ENCODE measurements at regions not wholly inside any gene's neighbourhood (a gene's known extent, or its start where the extent isn't known, plus 50 kb on each side); places are given as distances from the start of the nearest gene placed in this dataset.

GRCh38 chr9:8232726-8233125 is 433.1 kb upstream of the DMAC1 start:
- no peaks in the 10 kb centered on the region for H3K79me2 ChIP-seq (ENCODE audit: control insufficient read depth, insufficient read depth, low read length)
- no peak for TF ChIP-seq JUN (IDR thresholded peaks at IDR 0.05; ENCODE audit: borderline replicate concordance, insufficient read depth, insufficient read length, low read depth)
- TF ChIP-seq POLR2AphosphoS5 (IDR thresholded peaks at IDR 0.05; ENCODE audit: insufficient read depth, low read depth, low read length): no peak
- TF ChIP-seq MAX (IDR thresholded peaks at IDR 0.05; ENCODE audit: insufficient read depth, insufficient read length): no peak
- no peak for TF ChIP-seq MYC (IDR thresholded peaks at IDR 0.05; ENCODE audit: low read depth, low read length)
- TF ChIP-seq GATA2 (IDR thresholded peaks at IDR 0.05; ENCODE audit: insufficient read depth, insufficient read length, low read depth, low read length): no peak
- no peak for TF ChIP-seq EZH2 (IDR thresholded peaks at IDR 0.05; ENCODE audit: borderline replicate concordance, low read depth, low read length, severe bottlenecking)
- TF ChIP-seq FOS (IDR thresholded peaks at IDR 0.05; ENCODE audit: borderline replicate concordance, insufficient read depth, low read length): no peak
- no peak for TF ChIP-seq CTCF (IDR thresholded peaks at IDR 0.05; ENCODE audit: extremely low read depth in 1 of 2, insufficient read depth in 1 of 2, low read depth in 1 of 2, low read length in 2 of 2)
- TF ChIP-seq POLR2A (IDR thresholded peaks at IDR 0.05; ENCODE audit: low read depth, low read length): no peak
- H4K20me1 ChIP-seq (replicated peaks; ENCODE audit: control insufficient read depth, extremely low read depth, insufficient read depth, low read length): no peaks in the 10 kb centered on the region
- H3K4me2 ChIP-seq (ENCODE audit: insufficient read depth, low read length): no peak overlapping the region
- no peak for DNase-seq (ENCODE audit: low read depth, low spot score)
- no peaks in the 10 kb centered on the region for H3K4me1 ChIP-seq (ENCODE audit: control insufficient read depth, extremely low read depth, insufficient read depth, low read length)
- dilution Hi-C loops (cut with MboI; ENCODE audit: extremely low pct_ligation_motif_present, low sequenced_read_pairs): no loop called here
- no TSS peak for BruUV-seq (replicated peaks)
- intact Hi-C loops (cut with micrococcal nuclease): no loop called here
- H3K27ac ChIP-seq (ENCODE audit: insufficient read depth, low read depth, low read length): no peak overlapping the region
- H3K9ac ChIP-seq (replicated peaks; ENCODE audit: extremely low read depth, insufficient read depth, low read length): no peak overlapping the region
- ChIA-PET POLR2A (no interaction called here), CTCF (interaction anchor here (1.1 kb wide), 1 partner anchor 15 kb away, joined by 3 read pairs; no protein-coding TSS in a partner anchor)
- H3K36me3 ChIP-seq (ENCODE audit: control insufficient read depth in 2 of 2, extremely low read depth in 1 of 2, insufficient read depth in 2 of 2, low read length in 2 of 2): no peaks in the 10 kb centered on the region
- FAIRE-seq: no peak
- no peaks in the 10 kb centered on the region for H3K27me3 ChIP-seq (ENCODE audit: control insufficient read depth in 2 of 2, insufficient read depth in 2 of 2, low read length in 2 of 2)
- H3K4me3 ChIP-seq (replicated peaks in 1 of 3; ENCODE audit: insufficient read depth in 1 of 3, low read depth in 1 of 3, low read length in 3 of 3): no peak overlapping the region
- H3K9me1 ChIP-seq (replicated peaks; ENCODE audit: control insufficient read depth, extremely low read depth, insufficient read depth, low read length): no peaks in the 10 kb centered on the region
- no peaks in the 10 kb centered on the region for H3K9me3 ChIP-seq (replicated peaks; ENCODE audit: control insufficient read depth, insufficient read depth, low read length)
- H2AFZ ChIP-seq (ENCODE audit: low read depth, low read length): no peak overlapping the region

All from endothelial cell of umbilical vein (primary cell).